ENCODE measurements at regions not wholly inside any gene's neighbourhood (a gene's known extent, or its start where the extent isn't known, plus 50 kb on each side); places are given as distances from the start of the nearest gene placed in this dataset.

DNA sequence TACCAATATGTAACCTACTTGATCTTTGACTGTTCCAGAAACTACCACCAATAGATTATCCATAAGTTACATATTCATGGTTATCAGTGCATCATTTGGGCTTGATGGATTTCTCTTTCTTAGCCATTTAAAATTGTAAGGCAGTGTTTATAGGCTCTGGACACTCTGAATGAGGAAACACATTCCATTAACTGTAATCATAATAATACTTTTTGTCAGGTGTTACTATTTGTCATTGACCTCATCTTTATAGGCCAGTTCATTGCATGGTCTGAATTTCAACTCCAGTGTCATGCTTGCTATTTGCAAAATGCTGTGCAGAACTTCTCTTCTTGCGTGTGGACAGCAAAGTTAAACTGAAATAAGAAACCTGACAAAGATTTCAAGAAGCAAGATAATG lies 1340.2 kb upstream of the ZEB2 start (continued):
- TF ChIP-seq, protein P1, sequence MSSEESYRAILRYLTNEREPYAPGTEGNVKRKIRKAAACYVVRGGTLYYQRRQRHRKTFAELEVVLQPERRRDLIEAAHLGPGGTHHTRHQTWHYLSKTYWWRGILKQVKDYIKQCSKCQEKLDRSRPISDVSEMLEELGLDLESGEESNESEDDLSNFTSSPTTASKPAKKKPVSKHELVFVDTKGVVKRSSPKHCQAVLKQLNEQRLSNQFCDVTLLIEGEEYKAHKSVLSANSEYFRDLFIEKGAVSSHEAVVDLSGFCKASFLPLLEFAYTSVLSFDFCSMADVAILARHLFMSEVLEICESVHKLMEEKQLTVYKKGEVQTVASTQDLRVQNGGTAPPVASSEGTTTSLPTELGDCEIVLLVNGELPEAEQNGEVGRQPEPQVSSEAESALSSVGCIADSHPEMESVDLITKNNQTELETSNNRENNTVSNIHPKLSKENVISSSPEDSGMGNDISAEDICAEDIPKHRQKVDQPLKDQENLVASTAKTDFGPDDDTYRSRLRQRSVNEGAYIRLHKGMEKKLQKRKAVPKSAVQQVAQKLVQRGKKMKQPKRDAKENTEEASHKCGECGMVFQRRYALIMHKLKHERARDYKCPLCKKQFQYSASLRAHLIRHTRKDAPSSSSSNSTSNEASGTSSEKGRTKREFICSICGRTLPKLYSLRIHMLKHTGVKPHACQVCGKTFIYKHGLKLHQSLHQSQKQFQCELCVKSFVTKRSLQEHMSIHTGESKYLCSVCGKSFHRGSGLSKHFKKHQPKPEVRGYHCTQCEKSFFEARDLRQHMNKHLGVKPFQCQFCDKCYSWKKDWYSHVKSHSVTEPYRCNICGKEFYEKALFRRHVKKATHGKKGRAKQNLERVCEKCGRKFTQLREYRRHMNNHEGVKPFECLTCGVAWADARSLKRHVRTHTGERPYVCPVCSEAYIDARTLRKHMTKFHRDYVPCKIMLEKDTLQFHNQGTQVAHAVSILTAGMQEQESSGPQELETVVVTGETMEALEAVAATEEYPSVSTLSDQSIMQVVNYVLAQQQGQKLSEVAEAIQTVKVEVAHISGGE (tag by site-specific recombination; conservative IDR thresholded peaks at IDR 0.05; ENCODE audit: low read depth): no peak
- TF ChIP-seq, protein P2, sequence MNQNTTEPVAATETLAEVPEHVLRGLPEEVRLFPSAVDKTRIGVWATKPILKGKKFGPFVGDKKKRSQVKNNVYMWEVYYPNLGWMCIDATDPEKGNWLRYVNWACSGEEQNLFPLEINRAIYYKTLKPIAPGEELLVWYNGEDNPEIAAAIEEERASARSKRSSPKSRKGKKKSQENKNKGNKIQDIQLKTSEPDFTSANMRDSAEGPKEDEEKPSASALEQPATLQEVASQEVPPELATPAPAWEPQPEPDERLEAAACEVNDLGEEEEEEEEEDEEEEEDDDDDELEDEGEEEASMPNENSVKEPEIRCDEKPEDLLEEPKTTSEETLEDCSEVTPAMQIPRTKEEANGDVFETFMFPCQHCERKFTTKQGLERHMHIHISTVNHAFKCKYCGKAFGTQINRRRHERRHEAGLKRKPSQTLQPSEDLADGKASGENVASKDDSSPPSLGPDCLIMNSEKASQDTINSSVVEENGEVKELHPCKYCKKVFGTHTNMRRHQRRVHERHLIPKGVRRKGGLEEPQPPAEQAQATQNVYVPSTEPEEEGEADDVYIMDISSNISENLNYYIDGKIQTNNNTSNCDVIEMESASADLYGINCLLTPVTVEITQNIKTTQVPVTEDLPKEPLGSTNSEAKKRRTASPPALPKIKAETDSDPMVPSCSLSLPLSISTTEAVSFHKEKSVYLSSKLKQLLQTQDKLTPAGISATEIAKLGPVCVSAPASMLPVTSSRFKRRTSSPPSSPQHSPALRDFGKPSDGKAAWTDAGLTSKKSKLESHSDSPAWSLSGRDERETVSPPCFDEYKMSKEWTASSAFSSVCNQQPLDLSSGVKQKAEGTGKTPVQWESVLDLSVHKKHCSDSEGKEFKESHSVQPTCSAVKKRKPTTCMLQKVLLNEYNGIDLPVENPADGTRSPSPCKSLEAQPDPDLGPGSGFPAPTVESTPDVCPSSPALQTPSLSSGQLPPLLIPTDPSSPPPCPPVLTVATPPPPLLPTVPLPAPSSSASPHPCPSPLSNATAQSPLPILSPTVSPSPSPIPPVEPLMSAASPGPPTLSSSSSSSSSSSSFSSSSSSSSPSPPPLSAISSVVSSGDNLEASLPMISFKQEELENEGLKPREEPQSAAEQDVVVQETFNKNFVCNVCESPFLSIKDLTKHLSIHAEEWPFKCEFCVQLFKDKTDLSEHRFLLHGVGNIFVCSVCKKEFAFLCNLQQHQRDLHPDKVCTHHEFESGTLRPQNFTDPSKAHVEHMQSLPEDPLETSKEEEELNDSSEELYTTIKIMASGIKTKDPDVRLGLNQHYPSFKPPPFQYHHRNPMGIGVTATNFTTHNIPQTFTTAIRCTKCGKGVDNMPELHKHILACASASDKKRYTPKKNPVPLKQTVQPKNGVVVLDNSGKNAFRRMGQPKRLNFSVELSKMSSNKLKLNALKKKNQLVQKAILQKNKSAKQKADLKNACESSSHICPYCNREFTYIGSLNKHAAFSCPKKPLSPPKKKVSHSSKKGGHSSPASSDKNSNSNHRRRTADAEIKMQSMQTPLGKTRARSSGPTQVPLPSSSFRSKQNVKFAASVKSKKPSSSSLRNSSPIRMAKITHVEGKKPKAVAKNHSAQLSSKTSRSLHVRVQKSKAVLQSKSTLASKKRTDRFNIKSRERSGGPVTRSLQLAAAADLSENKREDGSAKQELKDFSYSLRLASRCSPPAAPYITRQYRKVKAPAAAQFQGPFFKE (tag by site-specific recombination; IDR thresholded peaks at IDR 0.05; ENCODE audit: borderline replicate concordance): no peak
- TF ChIP-seq PRDM10 (tag by site-specific recombination; IDR thresholded peaks at IDR 0.05): no peak
- TF ChIP-seq, protein P3, sequence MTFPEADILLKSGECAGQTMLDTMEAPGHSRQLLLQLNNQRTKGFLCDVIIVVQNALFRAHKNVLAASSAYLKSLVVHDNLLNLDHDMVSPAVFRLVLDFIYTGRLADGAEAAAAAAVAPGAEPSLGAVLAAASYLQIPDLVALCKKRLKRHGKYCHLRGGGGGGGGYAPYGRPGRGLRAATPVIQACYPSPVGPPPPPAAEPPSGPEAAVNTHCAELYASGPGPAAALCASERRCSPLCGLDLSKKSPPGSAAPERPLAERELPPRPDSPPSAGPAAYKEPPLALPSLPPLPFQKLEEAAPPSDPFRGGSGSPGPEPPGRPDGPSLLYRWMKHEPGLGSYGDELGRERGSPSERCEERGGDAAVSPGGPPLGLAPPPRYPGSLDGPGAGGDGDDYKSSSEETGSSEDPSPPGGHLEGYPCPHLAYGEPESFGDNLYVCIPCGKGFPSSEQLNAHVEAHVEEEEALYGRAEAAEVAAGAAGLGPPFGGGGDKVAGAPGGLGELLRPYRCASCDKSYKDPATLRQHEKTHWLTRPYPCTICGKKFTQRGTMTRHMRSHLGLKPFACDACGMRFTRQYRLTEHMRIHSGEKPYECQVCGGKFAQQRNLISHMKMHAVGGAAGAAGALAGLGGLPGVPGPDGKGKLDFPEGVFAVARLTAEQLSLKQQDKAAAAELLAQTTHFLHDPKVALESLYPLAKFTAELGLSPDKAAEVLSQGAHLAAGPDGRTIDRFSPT (tag by site-specific recombination; IDR thresholded peaks at IDR 0.05): no peak

GRCh38 chr2:145855142-145855541 lies 1335.2 kb upstream of the ZEB2 start:
- Histone ChIP-seq H3K27ac (ENCODE audit: extremely low read depth, low read depth, low read length) (no peak overlapping the region), H3K36me3 (ENCODE audit: control insufficient read depth in 2 of 2, insufficient read depth in 1 of 2, low read length in 2 of 2) (no peaks in the 10 kb centered on the region)
- CTCF ChIA-PET: no interaction called here
- TF ChIP-seq, protein P4, sequence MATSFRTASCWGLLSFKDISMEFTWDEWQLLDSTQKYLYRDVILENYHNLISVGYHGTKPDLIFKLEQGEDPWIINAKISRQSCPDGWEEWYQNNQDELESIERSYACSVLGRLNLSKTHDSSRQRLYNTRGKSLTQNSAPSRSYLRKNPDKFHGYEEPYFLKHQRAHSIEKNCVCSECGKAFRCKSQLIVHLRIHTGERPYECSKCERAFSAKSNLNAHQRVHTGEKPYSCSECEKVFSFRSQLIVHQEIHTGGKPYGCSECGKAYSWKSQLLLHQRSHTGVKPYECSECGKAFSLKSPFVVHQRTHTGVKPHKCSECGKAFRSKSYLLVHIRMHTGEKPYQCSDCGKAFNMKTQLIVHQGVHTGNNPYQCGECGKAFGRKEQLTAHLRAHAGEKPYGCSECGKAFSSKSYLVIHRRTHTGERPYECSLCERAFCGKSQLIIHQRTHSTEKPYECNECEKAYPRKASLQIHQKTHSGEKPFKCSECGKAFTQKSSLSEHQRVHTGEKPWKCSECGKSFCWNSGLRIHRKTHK (tag by site-specific recombination; IDR thresholded peaks at IDR 0.05): no peak
- TF ChIP-seq ZNF561 (tag by site-specific recombination; IDR thresholded peaks at IDR 0.05; ENCODE audit: borderline replicate concordance) (no peak), ZBTB21 (tag by site-specific recombination; IDR thresholded peaks at IDR 0.05) (no peak), ZNF585B (tag by site-specific recombination; IDR thresholded peaks at IDR 0.05) (no peak), ZNF843 (tag by site-specific recombination; IDR thresholded peaks at IDR 0.05) (no peak), ZNF544 (tag by site-specific recombination; IDR thresholded peaks at IDR 0.05) (no peak), SCRT2 (tag by site-specific recombination; IDR thresholded peaks at IDR 0.05) (no peak), ZNF529 (tag by site-specific recombination; IDR thresholded peaks at IDR 0.05; ENCODE audit: insufficient replicate concordance) (no peak)
- TF ChIP-seq, protein P2 (tag by site-specific recombination; IDR thresholded peaks at IDR 0.05; ENCODE audit: borderline replicate concordance): no peak

More at GRCh38 chr2:145855142-145855541, 1335.2 kb upstream of the ZEB2 start:
- Histone ChIP-seq H3K4me3 (ENCODE audit: low read depth, low read length) (no peak overlapping the region), H3K4me1 (ENCODE audit: control insufficient read depth, insufficient read depth, low read length) (no peaks in the 10 kb centered on the region), H3K9me3 (ENCODE audit: control insufficient read depth, insufficient read depth, low read depth, low read length) (no peaks in the 10 kb centered on the region)
- POLR2A ChIA-PET: no interaction called here

Measured in HEK293 (cell line).